HG02759 (cell line): ENCODE measurements at regions not wholly inside any gene's neighbourhood (a gene's known extent, or its start where the extent isn't known, plus 50 kb on each side); places are given as distances from the start of the nearest gene placed in this dataset.

Source experiments
- ATAC-seq: cut with Tn5 transposase; IDR thresholded peaks from one replicate; pipeline ENCODE4 v1.9.1; 2021; ENCODE audit warnings: mild to moderate bottlenecking, moderate library complexity; ENCODE audit not compliant: unreplicated experiment

- no peak for ATAC-seq
These were observed 69.5 kb upstream of the ELOVL5 start for GRCh38 chr6:53418288-53418687.

GRCh38 chr6:53417141-53417540, 68.4 kb upstream of the ELOVL5 start:
- ATAC-seq = no peak

GRCh38 chr6:53413326-53413725, 64.6 kb upstream of the ELOVL5 start:
- ATAC-seq = no peak

GRCh38 chr6:53412751-53413150, 64.0 kb upstream of the ELOVL5 start:
- no peak for ATAC-seq

GRCh38 chr6:53412021-53412715, 63.4 kb upstream of the ELOVL5 start:
- ATAC-seq = no peak

GRCh38 chr6:53411451-53411850, 62.7 kb upstream of the ELOVL5 start:
- ATAC-seq = no peak

- peak; percentile 98 for ATAC-seq
These were observed 61.9 kb upstream of the ELOVL5 start for GRCh38 chr6:53410508-53411258.

- ATAC-seq = no peak
These were observed 60.1 kb upstream of the ELOVL5 start for GRCh38 chr6:53408826-53409225.

GRCh38 chr6:53399027-53399344, 50.2 kb upstream of the ELOVL5 start:
- no peak for ATAC-seq

GRCh38 chr6:53398247-53399026, 49.7 kb upstream of the ELOVL5 start:
- ATAC-seq = no peak
